HepG2 (cell line): ENCODE measurements at regions not wholly inside any gene's neighbourhood (a gene's known extent, or its start where the extent isn't known, plus 50 kb on each side); places are given as distances from the start of the nearest gene placed in this dataset.

Experiments
- ATAC-seq: fragments of 200-7000 bp; cut with Tn5 transposase; 3 replicates; pipeline ENCODE4 v1.9.1; 2020; ENCODE audit warnings: mild to moderate bottlenecking, moderate library complexity
- BruUV-seq: library from RNA; stranded (reverse); fragments of 400-500 nt; replicated peaks from 2 replicates; lab custom pipeline; 2021; lab: Mats Ljungman, UMichigan
- CTCF ChIA-PET: fragments of 300-600 bp; formaldehyde crosslinking; extraction: SDS; loops from one replicate; lab custom pipeline; 2021; ENCODE audit warnings: low total read pairs, inconsistent platforms, low intra/inter-chr PET ratio; lab: Yijun Ruan, JAX
- POLR2A ChIA-PET: fragments of 350-600 bp; sonication (Branson Sonifier 250); formaldehyde crosslinking; loops from one replicate; lab custom pipeline; 2020; ENCODE audit warnings: antibody characterized with exemption, inconsistent platforms; lab: Yijun Ruan, JAX
- DNase-seq: peaks from one replicate; pipeline ENCODE4 v3.0.0-alpha.2; 2015; ENCODE audit warnings: low spot score
- FAIRE-seq: peaks from 3 replicates; lab custom pipeline; 2011; peaks lifted over from hg19 to GRCh38; lab: Jason Lieb, UNC
- H2AFZ ChIP-seq: one replicate; pipeline ENCODE4 v1.6.1; 2011; ENCODE audit warnings: low read length, inconsistent platforms
- H3K27ac ChIP-seq: fragments of 300-600 bp; 3 replicates; pipeline ENCODE4 v1.8.0; 2011; ENCODE audit warnings: mixed run types, mild to moderate bottlenecking, mixed read lengths, low read length, inconsistent platforms; ENCODE audit not compliant: insufficient read depth; ENCODE audit errors: extremely low read length
- H3K27me3 ChIP-seq, 2 experiments: fragments of 200-600 bp in 1 of 2; 2 replicates in 1 of 2; 3 replicates in 1 of 2; pipeline versions ENCODE4 v1.6.0 to v1.8.0; 2011; ENCODE audit warnings: low read length in 2 of 2, mild to moderate bottlenecking in 2 of 2, moderate library complexity in 2 of 2, inconsistent platforms in 1 of 2; ENCODE audit not compliant: insufficient read depth in 2 of 2, control insufficient read depth in 1 of 2
- H3K36me3 ChIP-seq, 2 experiments: fragments of 200-600 bp in 1 of 2; replicated peaks in 1 of 2; 2 replicates in 1 of 2; 3 replicates in 1 of 2; pipeline versions ENCODE4 v1.5.1 to v1.8.0; 2011; ENCODE audit warnings: low read length in 2 of 2, inconsistent platforms in 1 of 2; ENCODE audit not compliant: insufficient read depth in 2 of 2, control insufficient read depth in 1 of 2
- H3K4me1 ChIP-seq: 2 replicates; pipeline ENCODE4 v1.5.1; 2012; ENCODE audit warnings: low read length, inconsistent platforms; ENCODE audit not compliant: insufficient read depth
- H3K4me2 ChIP-seq: 2 replicates; pipeline ENCODE4 v1.6.0; 2011; ENCODE audit warnings: low read depth, low read length, inconsistent platforms
- H3K4me3 ChIP-seq, 3 experiments: fragments of 200-600 bp in 1 of 3; sonication (generic), shearing (Covaris generic) in 1 of 3; replicated peaks in 1 of 3; 2 replicates each; pipeline ENCODE4 v1.5.1; 2011 to 2016; ENCODE audit warnings: low read length in 3 of 3, inconsistent platforms in 2 of 3, low read depth in 2 of 3, mild to moderate bottlenecking in 2 of 3, control low read depth in 1 of 3, mixed read lengths in 1 of 3; ENCODE audit not compliant: insufficient read depth in 1 of 3
- H3K79me2 ChIP-seq: one replicate; pipeline ENCODE4 v1.6.1; 2011; ENCODE audit warnings: low read length, inconsistent platforms; ENCODE audit not compliant: insufficient read depth
- H3K9ac ChIP-seq: 2 replicates; pipeline ENCODE4 v1.6.0; 2011; ENCODE audit warnings: mild to moderate bottlenecking, low read depth, low read length, inconsistent platforms; ENCODE audit not compliant: insufficient read depth
- H3K9me3 ChIP-seq: 2 replicates; pipeline ENCODE4 v1.5.1; 2012; ENCODE audit warnings: mild to moderate bottlenecking, low read length
- H4K20me1 ChIP-seq: 2 replicates; pipeline ENCODE4 v1.6.0; 2011; ENCODE audit warnings: inconsistent platforms, mild to moderate bottlenecking, low read length, moderate library complexity; ENCODE audit not compliant: insufficient read depth
- MAZ ChIP-seq, 2 experiments: sonication (generic) in 1 of 2; formaldehyde crosslinking in 1 of 2; IDR thresholded peaks; 2 replicates each; pipeline versions ENCODE4 v1.5.0 to v1.6.1; 2012 to 2020; ENCODE audit warnings: low read depth in 2 of 2, mild to moderate bottlenecking in 2 of 2, borderline replicate concordance in 1 of 2, improper control_type of control experiment in 1 of 2, low read length in 1 of 2, missing genetic modification reagents in 1 of 2, moderate library complexity in 1 of 2
- PAX8 ChIP-seq: sonication (generic); formaldehyde crosslinking; IDR thresholded peaks from 2 replicates; pipeline ENCODE4 v1.8.0; 2022; ENCODE audit warnings: mild to moderate bottlenecking, missing genetic modification reagents, borderline replicate concordance
- TAF1 ChIP-seq: sonication (generic); formaldehyde crosslinking; IDR thresholded peaks from 2 replicates; pipeline ENCODE4 v1.4.0; 2020; ENCODE audit warnings: missing genetic modification reagents
- ZNF746 ChIP-seq: sonication (generic); formaldehyde crosslinking; IDR thresholded peaks from 2 replicates; pipeline ENCODE4 v1.8.0; 2022; ENCODE audit warnings: mild to moderate bottlenecking, missing genetic modification reagents
- WGBS: methylation state at CpG from one replicate; pipeline ENCODE4 v1.1.6; 2017; ENCODE audit warnings: low lambda C conversion rate; 5-methylcytosine and 5-hydroxymethylcytosine counted together
- in situ Hi-C: cut with HindIII; loops from 2 replicates; pipeline ENCODE4 v1.10.0; 2017; ENCODE audit warnings: low pct_unique_long_range_greater_than_20kb; ENCODE audit not compliant: extremely low pct_ligation_motif_present
- intact Hi-C: fragments of 100-400 bp; cut with micrococcal nuclease; formaldehyde crosslinking; loops from one replicate; pipeline ENCODE4 v1.10.0; 2022; ENCODE audit not compliant: unreplicated experiment
- TF ChIP-seq, protein P1 (sequence below): IDR thresholded peaks from 2 replicates; pipeline ENCODE4 v1.6.1; 2016; ENCODE audit warnings: low read depth, missing genetic modification reagents, missing compliant biosample characterization
- TF ChIP-seq, protein P2 (sequence below): sonication (generic); formaldehyde crosslinking; conservative IDR thresholded peaks from 2 replicates; pipeline ENCODE4 v1.5.0; 2020; ENCODE audit warnings: missing genetic modification reagents
- TF ChIP-seq, protein P3 (sequence below): sonication (generic); formaldehyde crosslinking; IDR thresholded peaks from 2 replicates; pipeline ENCODE4 v1.4.0; 2020; ENCODE audit warnings: missing genetic modification reagents

DNA sequence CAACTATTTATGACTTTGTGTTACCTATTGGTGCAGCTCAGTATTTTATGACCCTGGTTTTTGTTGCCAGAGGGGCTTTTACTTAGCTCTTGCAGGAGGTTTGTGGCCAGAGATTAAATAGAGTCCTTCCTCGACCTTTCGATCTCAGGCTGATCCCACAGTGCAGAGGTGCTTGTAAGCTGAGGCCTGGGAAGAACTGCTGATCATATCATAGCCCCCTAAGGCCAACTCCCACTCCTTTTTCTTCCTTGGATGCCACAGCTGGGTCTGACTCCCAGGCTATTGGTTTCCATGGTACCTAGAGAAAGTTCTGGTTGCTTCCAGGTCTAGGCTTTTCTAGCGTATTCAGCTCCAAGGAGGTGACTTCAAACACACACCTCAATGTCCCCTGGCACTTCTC is 324.9 kb downstream of the FOXO1 start (continued):
- TF ChIP-seq, protein P1, sequence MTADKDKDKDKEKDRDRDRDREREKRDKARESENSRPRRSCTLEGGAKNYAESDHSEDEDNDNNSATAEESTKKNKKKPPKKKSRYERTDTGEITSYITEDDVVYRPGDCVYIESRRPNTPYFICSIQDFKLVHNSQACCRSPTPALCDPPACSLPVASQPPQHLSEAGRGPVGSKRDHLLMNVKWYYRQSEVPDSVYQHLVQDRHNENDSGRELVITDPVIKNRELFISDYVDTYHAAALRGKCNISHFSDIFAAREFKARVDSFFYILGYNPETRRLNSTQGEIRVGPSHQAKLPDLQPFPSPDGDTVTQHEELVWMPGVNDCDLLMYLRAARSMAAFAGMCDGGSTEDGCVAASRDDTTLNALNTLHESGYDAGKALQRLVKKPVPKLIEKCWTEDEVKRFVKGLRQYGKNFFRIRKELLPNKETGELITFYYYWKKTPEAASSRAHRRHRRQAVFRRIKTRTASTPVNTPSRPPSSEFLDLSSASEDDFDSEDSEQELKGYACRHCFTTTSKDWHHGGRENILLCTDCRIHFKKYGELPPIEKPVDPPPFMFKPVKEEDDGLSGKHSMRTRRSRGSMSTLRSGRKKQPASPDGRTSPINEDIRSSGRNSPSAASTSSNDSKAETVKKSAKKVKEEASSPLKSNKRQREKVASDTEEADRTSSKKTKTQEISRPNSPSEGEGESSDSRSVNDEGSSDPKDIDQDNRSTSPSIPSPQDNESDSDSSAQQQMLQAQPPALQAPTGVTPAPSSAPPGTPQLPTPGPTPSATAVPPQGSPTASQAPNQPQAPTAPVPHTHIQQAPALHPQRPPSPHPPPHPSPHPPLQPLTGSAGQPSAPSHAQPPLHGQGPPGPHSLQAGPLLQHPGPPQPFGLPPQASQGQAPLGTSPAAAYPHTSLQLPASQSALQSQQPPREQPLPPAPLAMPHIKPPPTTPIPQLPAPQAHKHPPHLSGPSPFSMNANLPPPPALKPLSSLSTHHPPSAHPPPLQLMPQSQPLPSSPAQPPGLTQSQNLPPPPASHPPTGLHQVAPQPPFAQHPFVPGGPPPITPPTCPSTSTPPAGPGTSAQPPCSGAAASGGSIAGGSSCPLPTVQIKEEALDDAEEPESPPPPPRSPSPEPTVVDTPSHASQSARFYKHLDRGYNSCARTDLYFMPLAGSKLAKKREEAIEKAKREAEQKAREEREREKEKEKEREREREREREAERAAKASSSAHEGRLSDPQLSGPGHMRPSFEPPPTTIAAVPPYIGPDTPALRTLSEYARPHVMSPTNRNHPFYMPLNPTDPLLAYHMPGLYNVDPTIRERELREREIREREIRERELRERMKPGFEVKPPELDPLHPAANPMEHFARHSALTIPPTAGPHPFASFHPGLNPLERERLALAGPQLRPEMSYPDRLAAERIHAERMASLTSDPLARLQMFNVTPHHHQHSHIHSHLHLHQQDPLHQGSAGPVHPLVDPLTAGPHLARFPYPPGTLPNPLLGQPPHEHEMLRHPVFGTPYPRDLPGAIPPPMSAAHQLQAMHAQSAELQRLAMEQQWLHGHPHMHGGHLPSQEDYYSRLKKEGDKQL (CRISPR knock-in tag): no peak
- no peak for TF ChIP-seq ZNF746 (CRISPR knock-in tag)
- TF ChIP-seq, protein P2, sequence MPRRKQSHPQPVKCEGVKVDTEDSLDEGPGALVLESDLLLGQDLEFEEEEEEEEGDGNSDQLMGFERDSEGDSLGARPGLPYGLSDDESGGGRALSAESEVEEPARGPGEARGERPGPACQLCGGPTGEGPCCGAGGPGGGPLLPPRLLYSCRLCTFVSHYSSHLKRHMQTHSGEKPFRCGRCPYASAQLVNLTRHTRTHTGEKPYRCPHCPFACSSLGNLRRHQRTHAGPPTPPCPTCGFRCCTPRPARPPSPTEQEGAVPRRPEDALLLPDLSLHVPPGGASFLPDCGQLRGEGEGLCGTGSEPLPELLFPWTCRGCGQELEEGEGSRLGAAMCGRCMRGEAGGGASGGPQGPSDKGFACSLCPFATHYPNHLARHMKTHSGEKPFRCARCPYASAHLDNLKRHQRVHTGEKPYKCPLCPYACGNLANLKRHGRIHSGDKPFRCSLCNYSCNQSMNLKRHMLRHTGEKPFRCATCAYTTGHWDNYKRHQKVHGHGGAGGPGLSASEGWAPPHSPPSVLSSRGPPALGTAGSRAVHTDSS (CRISPR knock-in tag): no peak

DNA sequence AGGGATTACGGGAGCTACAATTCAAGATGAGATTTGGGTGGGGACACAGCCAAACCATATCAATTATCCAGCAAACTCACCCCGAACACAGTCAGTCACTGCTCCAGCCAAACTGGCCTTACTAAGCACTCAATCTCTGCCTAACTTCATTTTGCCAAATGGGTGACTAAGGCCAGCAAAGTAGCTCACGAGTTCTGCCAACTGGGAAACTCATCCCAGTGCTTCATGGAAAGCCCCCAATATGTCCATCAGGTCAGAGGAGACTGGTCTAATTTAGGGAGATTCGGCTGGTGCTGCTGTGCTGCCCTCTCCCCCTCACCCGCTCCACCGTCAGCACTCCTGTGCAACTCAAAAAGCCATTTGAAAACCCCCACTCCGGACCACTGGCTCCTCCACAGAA is 324.0 kb downstream of the FOXO1 start:
- in situ Hi-C loops: no loop called here
- no TSS peak for BruUV-seq
- no peak for TF ChIP-seq PAX8 (CRISPR knock-in tag)
- TF ChIP-seq TAF1 (CRISPR knock-in tag): no peak
- no peak for TF ChIP-seq MAZ (IDR thresholded peaks at IDR 0.05; ENCODE audit: borderline replicate concordance, low read depth, low read length)
- no peak for TF ChIP-seq MAZ (CRISPR knock-in tag; IDR thresholded peaks at IDR 0.05; ENCODE audit: low read depth)
- TF ChIP-seq, protein P3, sequence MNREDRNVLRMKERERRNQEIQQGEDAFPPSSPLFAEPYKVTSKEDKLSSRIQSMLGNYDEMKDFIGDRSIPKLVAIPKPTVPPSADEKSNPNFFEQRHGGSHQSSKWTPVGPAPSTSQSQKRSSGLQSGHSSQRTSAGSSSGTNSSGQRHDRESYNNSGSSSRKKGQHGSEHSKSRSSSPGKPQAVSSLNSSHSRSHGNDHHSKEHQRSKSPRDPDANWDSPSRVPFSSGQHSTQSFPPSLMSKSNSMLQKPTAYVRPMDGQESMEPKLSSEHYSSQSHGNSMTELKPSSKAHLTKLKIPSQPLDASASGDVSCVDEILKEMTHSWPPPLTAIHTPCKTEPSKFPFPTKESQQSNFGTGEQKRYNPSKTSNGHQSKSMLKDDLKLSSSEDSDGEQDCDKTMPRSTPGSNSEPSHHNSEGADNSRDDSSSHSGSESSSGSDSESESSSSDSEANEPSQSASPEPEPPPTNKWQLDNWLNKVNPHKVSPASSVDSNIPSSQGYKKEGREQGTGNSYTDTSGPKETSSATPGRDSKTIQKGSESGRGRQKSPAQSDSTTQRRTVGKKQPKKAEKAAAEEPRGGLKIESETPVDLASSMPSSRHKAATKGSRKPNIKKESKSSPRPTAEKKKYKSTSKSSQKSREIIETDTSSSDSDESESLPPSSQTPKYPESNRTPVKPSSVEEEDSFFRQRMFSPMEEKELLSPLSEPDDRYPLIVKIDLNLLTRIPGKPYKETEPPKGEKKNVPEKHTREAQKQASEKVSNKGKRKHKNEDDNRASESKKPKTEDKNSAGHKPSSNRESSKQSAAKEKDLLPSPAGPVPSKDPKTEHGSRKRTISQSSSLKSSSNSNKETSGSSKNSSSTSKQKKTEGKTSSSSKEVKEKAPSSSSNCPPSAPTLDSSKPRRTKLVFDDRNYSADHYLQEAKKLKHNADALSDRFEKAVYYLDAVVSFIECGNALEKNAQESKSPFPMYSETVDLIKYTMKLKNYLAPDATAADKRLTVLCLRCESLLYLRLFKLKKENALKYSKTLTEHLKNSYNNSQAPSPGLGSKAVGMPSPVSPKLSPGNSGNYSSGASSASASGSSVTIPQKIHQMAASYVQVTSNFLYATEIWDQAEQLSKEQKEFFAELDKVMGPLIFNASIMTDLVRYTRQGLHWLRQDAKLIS: no peak
- H3K36me3 ChIP-seq: no peaks in the 10 kb centered on the region
- H4K20me1 ChIP-seq: no peaks in the 10 kb centered on the region
- H3K4me1 ChIP-seq: peaks cover 73% of the 10 kb centered on the region
- no peaks in the 10 kb centered on the region for H3K9me3 ChIP-seq
- no peaks in the 10 kb centered on the region for H3K27me3 ChIP-seq
- H3K4me3 ChIP-seq: no peak overlapping the region
- FAIRE-seq (no peak), DNase-seq (no peak), ATAC-seq (no peak)
- 87% methylated on average over 6 of the region's 7 CpGs for WGBS
- no peak overlapping the region for H2AFZ ChIP-seq
- no peak overlapping the region for H3K9ac ChIP-seq
- H3K79me2 ChIP-seq: no peaks in the 10 kb centered on the region
- ChIA-PET POLR2A (no interaction called here), CTCF (no interaction called here)
- H3K4me2 ChIP-seq: no peak overlapping the region
- H3K27ac ChIP-seq: no peak overlapping the region
- intact Hi-C loops: no loop called here
